Lower lobe of right lung (tissue), 2 donors: ENCODE measurements at regions not wholly inside any gene's neighbourhood (a gene's known extent, or its start where the extent isn't known, plus 50 kb on each side); places are given as distances from the start of the nearest gene placed in this dataset.

Experiments used
- ATAC-seq, 2 donors: fragments of 200-7000 bp; cut with Tn5 transposase; one replicate each; pipeline ENCODE4 v1.9.1; 2020 to 2022; ENCODE audit warnings: mild to moderate bottlenecking in 2 of 2, moderate library complexity in 2 of 2
- DNase-seq: peaks from one replicate; pipeline ENCODE4 v3.0.0-alpha.2; 2020
- H3K27ac ChIP-seq: fragments of 200-600 bp; one replicate; pipeline ENCODE4 v1.8.0; 2022
- H3K27me3 ChIP-seq: fragments of 200-600 bp; one replicate; pipeline ENCODE4 v1.8.0; 2022; ENCODE audit warnings: low read depth
- H3K36me3 ChIP-seq: fragments of 200-600 bp; one replicate; pipeline ENCODE4 v1.8.0; 2022; ENCODE audit warnings: mild to moderate bottlenecking
- H3K4me1 ChIP-seq: fragments of 200-600 bp; one replicate; pipeline ENCODE4 v1.8.0; 2022
- H3K4me3 ChIP-seq: fragments of 200-600 bp; one replicate; pipeline ENCODE4 v1.8.0; 2022; ENCODE audit warnings: mild to moderate bottlenecking
- H3K9me3 ChIP-seq: fragments of 200-600 bp; one replicate; pipeline ENCODE4 v1.8.0; 2022
- CTCF ChIP-seq: fragments of 200-600 bp; IDR thresholded peaks from one replicate; pipeline ENCODE4 v1.8.0; 2022; ENCODE audit warnings: antibody characterized with exemption, mild to moderate bottlenecking
- intact Hi-C: fragments of 100-400 bp; cut with DNase I; formaldehyde crosslinking; loops from one replicate; pipeline ENCODE4 v1.11.0; 2022
- donor health status: DM: no; HTN: yes; CAD: no; lungs with severe emphysema.

GRCh38 chr15:25969886-25970285, 106.8 kb upstream of the ATP10A start:
- intact Hi-C loops, result no loop called here
- no peaks in the 10 kb centered on the region for H3K27me3 ChIP-seq
- no peak overlapping the region for H3K4me3 ChIP-seq
- no peak overlapping the region for H3K27ac ChIP-seq
- no peaks in the 10 kb centered on the region for H3K4me1 ChIP-seq
- H3K9me3 ChIP-seq, result no peaks in the 10 kb centered on the region
- ATAC-seq, result no peak
- TF ChIP-seq CTCF, result no peak
- no peak for DNase-seq
- H3K36me3 ChIP-seq, result no peaks in the 10 kb centered on the region

- no peak for ATAC-seq
- intact Hi-C loops, result no loop called here
- H3K36me3 ChIP-seq, result no peaks in the 10 kb centered on the region
These were observed 104.0 kb upstream of the ATP10A start for GRCh38 chr15:25967116-25967515.

GRCh38 chr15:25965326-25965725, 102.2 kb upstream of the ATP10A start:
- H3K9me3 ChIP-seq, result no peaks in the 10 kb centered on the region
- no peak overlapping the region for H3K27ac ChIP-seq
- no peaks in the 10 kb centered on the region for H3K27me3 ChIP-seq
- intact Hi-C loops, result no loop called here
- H3K36me3 ChIP-seq, result no peaks in the 10 kb centered on the region
- no peaks in the 10 kb centered on the region for H3K4me1 ChIP-seq
- H3K4me3 ChIP-seq, result no peak overlapping the region
- ATAC-seq (no peak), DNase-seq (no peak)
- no peak for TF ChIP-seq CTCF

More at GRCh38 chr15:25967116-25967515, 104.0 kb upstream of the ATP10A start:
- DNase-seq, result no peak
- Histone ChIP-seq H3K9me3 (no peaks in the 10 kb centered on the region), H3K27ac (no peak overlapping the region), H3K27me3 (no peaks in the 10 kb centered on the region), H3K4me3 (no peak overlapping the region), H3K4me1 (no peaks in the 10 kb centered on the region)
- TF ChIP-seq CTCF, result no peak

GRCh38 chr15:25960273-25960672, 97.1 kb upstream of the ATP10A start:
- no peak for TF ChIP-seq CTCF
- Histone ChIP-seq H3K27me3 (no peaks in the 10 kb centered on the region), H3K9me3 (no peaks in the 10 kb centered on the region), H3K27ac (no peak overlapping the region), H3K36me3 (no peaks in the 10 kb centered on the region), H3K4me3 (no peak overlapping the region), H3K4me1 (no peaks in the 10 kb centered on the region)
- no peak for ATAC-seq
- intact Hi-C loops, result no loop called here
- DNase-seq, result no peak

- Histone ChIP-seq H3K4me3 (no peak overlapping the region), H3K27me3 (no peaks in the 10 kb centered on the region), H3K36me3 (no peaks in the 10 kb centered on the region), H3K9me3 (no peaks in the 10 kb centered on the region), H3K27ac (no peak overlapping the region), H3K4me1 (no peaks in the 10 kb centered on the region)
- no peak for ATAC-seq
- no peak for TF ChIP-seq CTCF
- no peak for DNase-seq
- intact Hi-C loops, result no loop called here
These were observed 96.0 kb upstream of the ATP10A start for GRCh38 chr15:25959100-25959499.

GRCh38 chr15:25955628-25956027, 92.5 kb upstream of the ATP10A start:
- no peak for ATAC-seq
- H3K27ac ChIP-seq, result no peak overlapping the region
- H3K36me3 ChIP-seq, result no peaks in the 10 kb centered on the region
- no peaks in the 10 kb centered on the region for H3K9me3 ChIP-seq
- no peaks in the 10 kb centered on the region for H3K27me3 ChIP-seq
- no peak for DNase-seq
- intact Hi-C loops, result no loop called here
- H3K4me1 ChIP-seq, result no peaks in the 10 kb centered on the region
- no peak overlapping the region for H3K4me3 ChIP-seq
- TF ChIP-seq CTCF, result no peak
